8988T (cell line): ENCODE measurements at regions not wholly inside any gene's neighbourhood (a gene's known extent, or its start where the extent isn't known, plus 50 kb on each side); places are given as distances from the start of the nearest gene placed in this dataset.
"Not testable (repeated sequence)": the region's sequence is repeated elsewhere in the genome, so short reads cannot be mapped to it uniquely, and the experiment has no call there.

Experiments used
- DNase-seq: peaks from one replicate; pipeline ENCODE4 v3.0.0; 2011

GRCh38 chr4:189809839-189810238, 130.8 kb upstream of the FRG1 start:
- no peak for DNase-seq

DNA sequence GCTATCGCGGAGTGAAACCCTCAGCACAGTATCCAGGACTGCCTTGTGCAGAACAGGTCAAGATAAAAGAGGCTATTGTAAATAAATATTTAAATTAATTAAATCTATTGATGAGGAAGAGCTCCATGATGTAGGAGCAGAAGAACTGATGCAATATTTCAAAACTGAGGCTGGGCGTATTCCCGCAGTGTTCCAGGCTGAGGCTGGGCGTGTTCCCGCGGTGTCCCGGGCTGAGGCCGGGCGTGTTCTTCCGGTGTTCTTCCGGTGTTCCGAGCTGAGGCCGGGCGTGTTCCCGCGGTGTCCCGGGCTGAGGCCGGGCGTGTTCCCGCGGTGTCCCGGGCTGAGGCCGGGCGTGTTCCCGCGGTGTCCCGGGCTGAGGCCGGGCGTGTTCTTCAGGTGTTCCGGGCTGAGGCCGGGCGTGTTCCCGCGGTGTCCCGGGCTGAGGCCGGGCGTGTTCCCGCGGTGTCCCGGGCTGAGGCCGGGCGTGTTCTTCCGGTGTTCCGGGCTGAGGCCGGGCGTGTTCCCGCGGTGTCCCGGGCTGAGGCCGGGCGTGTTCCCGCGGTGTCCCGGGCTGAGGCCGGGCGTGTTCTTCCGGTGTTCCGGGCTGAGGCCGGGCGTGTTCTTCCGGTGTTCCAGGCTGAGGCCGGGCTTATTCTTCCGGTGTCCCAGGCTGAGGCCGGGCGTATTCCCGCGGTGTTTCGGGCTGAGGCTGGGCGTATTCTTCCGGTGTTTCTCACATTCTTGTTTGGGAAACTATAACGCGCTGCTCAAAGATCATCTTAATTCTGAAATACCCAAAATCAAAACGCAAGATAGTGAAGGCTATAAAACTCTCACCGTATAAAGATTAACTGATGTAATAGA, 130.1 kb upstream of the FRG1 start:
- not testable (repeated sequence) for DNase-seq

GRCh38 chr4:189815404-189816192, 125.1 kb upstream of the FRG1 start:
- DNase-seq = no peak

GRCh38 chr4:189822326-189822725, 118.3 kb upstream of the FRG1 start:
- no peak for DNase-seq

DNA sequence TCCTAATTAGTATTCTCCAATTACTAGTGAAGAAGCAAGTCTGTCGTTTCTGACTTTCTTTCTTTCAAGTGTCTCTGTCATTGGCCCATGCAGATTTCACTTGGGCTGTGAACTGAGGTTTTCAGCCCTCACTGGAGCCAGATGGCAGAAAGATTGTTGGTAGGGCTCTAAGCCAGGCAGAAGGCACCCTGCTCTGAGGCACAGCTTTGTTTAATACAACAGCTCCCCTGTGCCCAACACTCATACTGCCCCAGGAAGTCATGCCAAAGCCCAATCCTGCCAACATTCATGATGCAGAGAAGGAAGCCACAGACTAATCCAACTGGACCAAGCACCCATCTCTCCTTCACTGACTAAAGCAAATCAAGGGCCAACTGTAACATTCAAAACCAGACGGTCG, 117.1 kb upstream of the FRG1 start:
- DNase-seq = no peak

- no peak for DNase-seq
Observed at GRCh38 chr4:189825466-189825865, 115.2 kb upstream of the FRG1 start.

- no peak for DNase-seq
Observed at GRCh38 chr4:189826657-189827056, 114.0 kb upstream of the FRG1 start.

DNA sequence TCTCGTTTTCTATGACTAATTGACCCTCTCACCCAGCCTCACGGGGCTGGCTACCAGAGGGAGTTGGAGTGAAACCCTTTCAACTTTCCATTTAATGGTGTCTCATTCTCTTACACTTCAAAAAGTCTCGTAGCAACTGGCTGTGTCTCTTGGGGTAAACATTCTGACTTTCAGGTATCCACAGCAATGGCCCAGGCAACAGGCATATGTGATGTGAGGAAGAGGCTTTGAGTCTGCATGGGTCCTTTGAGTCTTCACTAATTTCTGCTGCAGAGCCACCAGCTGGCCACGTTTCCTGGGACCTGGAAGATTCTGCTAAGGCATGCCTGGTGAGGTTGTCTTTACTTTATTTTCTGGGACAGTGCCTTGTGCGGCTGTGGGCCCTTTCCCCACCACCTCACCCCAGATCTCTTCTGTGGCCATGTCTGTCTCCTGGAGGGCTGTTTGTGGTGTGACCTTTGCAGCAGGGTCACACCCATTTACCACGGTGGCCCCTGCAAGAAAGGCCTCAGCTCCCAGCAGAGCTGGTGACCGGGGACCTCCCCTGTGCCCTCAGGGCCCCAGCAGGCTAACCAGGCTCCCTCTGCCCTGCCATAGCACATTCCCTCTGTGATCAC, 112.5 kb upstream of the FRG1 start:
- DNase-seq = no peak

GRCh38 chr4:189832528-189832927, 108.1 kb upstream of the FRG1 start:
- no peak for DNase-seq

DNA sequence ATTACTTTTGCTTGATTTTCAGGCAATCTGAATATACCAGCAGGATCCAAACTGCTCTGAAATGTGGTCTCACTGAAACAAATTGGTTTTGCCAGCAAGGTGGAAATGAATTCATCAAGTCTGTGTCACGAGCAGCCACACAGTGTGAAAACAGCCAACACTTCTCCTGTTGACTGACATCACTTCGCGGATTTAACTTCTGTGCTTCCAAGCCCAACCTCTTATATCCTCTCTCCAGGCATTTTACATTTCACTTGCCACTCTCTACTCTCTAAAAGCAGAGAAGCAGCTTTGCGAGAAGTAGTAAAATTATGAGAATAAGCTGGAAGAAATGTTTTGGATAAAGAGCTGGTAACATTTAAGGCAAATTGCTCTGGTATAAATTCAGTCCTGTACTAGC, 106.1 kb upstream of the FRG1 start:
- DNase-seq = no peak

GRCh38 chr4:189835505-189835904, 105.2 kb upstream of the FRG1 start:
- no peak for DNase-seq

GRCh38 chr4:189837471-189837870, 103.2 kb upstream of the FRG1 start:
- DNase-seq = no peak

DNA sequence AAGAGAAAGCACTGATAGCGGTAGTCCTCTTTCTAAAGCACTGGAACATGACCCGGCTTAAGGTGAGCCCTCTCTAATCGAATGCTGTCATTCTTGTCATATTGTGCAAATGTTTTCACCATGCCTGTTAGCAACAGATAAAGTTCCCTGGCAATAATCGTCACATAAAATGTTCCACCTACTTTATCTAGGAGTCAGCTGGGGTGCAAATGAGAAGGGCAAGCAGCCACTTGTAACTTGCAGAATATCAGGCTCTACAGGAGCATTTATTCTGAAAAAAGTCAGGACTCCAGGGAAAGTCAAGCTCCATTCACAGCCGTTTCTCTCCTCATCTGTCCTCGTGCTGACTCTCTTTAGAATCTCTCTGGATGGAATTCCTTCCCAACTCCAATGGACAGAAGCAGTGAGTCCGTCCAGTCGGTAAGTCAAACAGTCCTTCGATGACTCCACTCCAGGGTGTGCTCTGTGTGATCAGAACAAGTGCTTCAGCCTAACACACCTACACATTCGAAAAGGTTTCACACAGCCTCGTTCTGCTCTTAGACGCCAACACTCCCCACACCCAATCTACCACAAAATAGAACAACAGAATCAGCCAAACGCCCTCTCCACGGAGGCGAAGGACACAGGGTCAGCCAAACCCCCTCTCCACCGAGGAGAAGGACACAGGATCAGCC, 101.7 kb upstream of the FRG1 start:
- no peak for DNase-seq

- DNase-seq = no peak
Observed at GRCh38 chr4:189840356-189840755, 100.3 kb upstream of the FRG1 start.

- DNase-seq = no peak
Observed at GRCh38 chr4:189843413-189844009, 97.2 kb upstream of the FRG1 start.

GRCh38 chr4:189845145-189845846, 95.4 kb upstream of the FRG1 start:
- no peak for DNase-seq

DNA sequence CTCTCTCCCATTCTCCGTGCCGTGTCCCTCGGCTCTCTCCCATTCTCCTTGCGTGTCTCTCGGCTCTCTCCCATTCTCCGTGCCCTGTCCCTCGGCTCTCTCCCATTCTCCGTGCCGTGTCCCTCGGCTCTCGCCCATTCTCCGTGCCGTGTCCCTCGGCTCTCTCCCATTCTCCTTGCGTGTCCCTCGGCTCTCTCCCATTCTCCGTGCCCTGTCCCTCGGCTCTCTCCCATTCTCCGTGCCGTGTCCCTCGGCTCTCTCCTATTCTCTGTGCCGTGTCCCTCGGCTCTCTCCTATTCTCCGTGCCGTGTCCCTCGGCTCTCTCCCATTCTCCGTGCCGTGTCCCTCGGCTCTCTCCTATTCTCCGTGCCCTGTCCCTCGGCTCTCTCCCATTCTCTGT, 94.6 kb upstream of the FRG1 start:
- not testable (repeated sequence) for DNase-seq

- DNase-seq = not testable (repeated sequence)
Observed at GRCh38 chr4:189846608-189847007, 94.1 kb upstream of the FRG1 start.

GRCh38 chr4:189848672-189849071, 92.0 kb upstream of the FRG1 start:
- not testable (repeated sequence) for DNase-seq

- DNase-seq = no peak
Observed at GRCh38 chr4:189850239-189850856, 90.3 kb upstream of the FRG1 start.

- no peak for DNase-seq
Observed at GRCh38 chr4:189858435-189858834, 82.2 kb upstream of the FRG1 start.

- no peak for DNase-seq
Observed at GRCh38 chr4:189861101-189861500, 79.6 kb upstream of the FRG1 start.
